ENCODE measurements at regions not wholly inside any gene's neighbourhood (a gene's known extent, or its start where the extent isn't known, plus 50 kb on each side); places are given as distances from the start of the nearest gene placed in this dataset.

DNA sequence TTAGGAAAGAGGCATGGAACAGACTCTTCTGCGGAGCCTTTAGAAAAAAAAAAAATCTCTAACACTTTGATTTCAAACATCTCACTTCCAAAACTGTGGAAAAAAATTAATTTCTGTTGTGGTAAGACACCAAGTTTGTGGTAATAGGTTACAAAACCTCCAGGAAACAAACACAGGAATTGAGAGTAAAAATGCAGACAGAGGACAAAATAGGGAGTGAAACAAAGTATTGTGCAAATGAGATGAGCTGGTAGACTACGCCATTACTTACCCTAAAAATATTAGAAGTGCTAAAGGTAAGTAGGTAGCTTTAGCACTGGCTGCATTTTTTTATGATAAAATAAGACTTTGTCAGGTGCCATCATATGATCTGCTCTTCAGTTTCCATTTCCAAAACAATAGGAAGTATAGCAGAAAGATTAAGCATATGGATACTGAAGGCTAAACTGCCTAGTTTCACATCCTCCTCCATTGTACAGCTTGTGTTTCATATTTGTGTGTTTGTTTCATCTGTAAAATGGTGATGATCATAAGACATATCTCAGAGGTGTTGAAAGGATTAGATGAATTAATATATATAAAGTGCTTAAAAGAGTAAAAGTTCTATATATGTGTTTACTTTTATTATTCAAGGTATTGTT is 309.2 kb downstream of the NR4A2 start:
- DNase-seq: no peak
- no peaks in the 10 kb centered on the region for H3K9me3 ChIP-seq
- no peaks in the 10 kb centered on the region for H3K27me3 ChIP-seq
- no peak overlapping the region for H3K27ac ChIP-seq
- intact Hi-C loops (cut with DNase I; ENCODE audit: low total_unique reads): no loop called here
- TF ChIP-seq, protein P1, sequence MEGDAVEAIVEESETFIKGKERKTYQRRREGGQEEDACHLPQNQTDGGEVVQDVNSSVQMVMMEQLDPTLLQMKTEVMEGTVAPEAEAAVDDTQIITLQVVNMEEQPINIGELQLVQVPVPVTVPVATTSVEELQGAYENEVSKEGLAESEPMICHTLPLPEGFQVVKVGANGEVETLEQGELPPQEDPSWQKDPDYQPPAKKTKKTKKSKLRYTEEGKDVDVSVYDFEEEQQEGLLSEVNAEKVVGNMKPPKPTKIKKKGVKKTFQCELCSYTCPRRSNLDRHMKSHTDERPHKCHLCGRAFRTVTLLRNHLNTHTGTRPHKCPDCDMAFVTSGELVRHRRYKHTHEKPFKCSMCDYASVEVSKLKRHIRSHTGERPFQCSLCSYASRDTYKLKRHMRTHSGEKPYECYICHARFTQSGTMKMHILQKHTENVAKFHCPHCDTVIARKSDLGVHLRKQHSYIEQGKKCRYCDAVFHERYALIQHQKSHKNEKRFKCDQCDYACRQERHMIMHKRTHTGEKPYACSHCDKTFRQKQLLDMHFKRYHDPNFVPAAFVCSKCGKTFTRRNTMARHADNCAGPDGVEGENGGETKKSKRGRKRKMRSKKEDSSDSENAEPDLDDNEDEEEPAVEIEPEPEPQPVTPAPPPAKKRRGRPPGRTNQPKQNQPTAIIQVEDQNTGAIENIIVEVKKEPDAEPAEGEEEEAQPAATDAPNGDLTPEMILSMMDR (IDR thresholded peaks at IDR 0.05): no peak
- no peak for TF ChIP-seq POLR2A (IDR thresholded peaks at IDR 0.05)
- H3K36me3 ChIP-seq: no peaks in the 10 kb centered on the region
- H3K4me3 ChIP-seq: no peak overlapping the region
- no peaks in the 10 kb centered on the region for H3K4me1 ChIP-seq

DNA sequence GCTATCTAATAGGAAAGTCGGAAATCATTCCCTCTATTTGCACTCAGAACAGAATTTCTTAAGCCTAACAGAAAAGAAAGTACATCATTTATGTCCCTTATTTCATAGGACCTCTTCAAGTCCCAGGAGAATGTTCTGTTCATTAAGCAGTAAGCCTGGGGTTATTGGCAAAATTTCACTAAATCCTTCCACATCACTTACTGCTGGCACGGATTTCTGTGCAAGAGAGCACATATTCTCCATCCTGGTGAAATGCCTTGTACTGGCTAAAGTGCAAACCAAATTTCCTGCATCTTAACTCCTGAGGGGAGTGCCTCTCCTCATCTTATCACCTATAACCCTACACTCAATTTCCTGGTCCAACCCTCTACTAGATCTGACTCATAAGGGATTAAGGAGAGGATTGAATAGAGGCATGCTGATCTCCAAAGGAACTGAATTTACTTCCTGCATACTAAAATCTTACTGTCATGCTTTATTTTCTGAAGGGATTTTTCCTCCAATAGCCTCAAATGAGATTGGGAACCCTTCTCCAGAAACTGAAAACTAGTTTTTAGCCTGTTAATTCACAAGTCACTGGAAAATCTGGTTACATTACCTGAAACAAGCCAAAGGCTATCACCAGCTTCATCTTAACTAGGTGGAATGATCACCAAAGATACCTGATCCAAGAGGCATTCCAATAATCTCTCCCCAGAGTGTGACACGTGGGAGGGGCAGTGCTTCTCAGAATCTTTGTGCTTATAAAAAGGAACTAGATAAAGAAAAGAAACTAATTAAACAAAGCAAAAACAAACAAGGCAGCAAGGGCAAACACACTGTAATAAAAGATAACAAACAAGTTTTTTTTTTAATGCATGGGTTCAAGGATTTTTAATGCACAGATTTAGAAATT is 311.1 kb downstream of the NR4A2 start:
- intact Hi-C loops (cut with DNase I; ENCODE audit: low total_unique reads): no loop called here
- DNase-seq: no peak
- Histone ChIP-seq H3K4me1 (no peaks in the 10 kb centered on the region), H3K9me3 (no peaks in the 10 kb centered on the region), H3K36me3 (no peaks in the 10 kb centered on the region), H3K27me3 (no peaks in the 10 kb centered on the region), H3K27ac (no peak overlapping the region), H3K4me3 (no peak overlapping the region)
- no peak for TF ChIP-seq POLR2A (IDR thresholded peaks at IDR 0.05)
- TF ChIP-seq, protein P1 (IDR thresholded peaks at IDR 0.05): no peak

DNA sequence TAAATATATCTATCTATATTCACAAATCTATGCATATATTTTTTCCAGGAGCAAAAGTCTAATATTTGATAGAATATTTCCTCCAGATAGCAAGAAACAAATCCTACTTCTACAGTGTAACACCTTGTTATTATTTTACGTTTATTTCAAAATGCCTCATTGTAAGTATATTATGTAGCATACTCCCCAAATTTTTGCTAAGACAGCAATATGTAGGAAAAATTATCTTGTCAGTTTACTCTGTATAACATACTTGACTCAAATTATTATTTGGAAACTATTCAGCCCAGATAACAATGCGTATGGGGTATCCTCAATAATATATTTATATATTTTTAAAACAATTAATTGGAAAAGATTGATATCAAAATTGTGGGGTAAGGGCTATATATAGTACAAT is 313.2 kb downstream of the NR4A2 start:
- Histone ChIP-seq H3K4me3 (no peak overlapping the region), H3K9me3 (no peaks in the 10 kb centered on the region), H3K27me3 (no peaks in the 10 kb centered on the region), H3K27ac (no peak overlapping the region), H3K36me3 (no peaks in the 10 kb centered on the region), H3K4me1 (no peaks in the 10 kb centered on the region)
- intact Hi-C loops (cut with DNase I; ENCODE audit: low total_unique reads): no loop called here
- no peak for TF ChIP-seq POLR2A (IDR thresholded peaks at IDR 0.05)
- TF ChIP-seq, protein P1 (IDR thresholded peaks at IDR 0.05): no peak
- no peak for DNase-seq

DNA sequence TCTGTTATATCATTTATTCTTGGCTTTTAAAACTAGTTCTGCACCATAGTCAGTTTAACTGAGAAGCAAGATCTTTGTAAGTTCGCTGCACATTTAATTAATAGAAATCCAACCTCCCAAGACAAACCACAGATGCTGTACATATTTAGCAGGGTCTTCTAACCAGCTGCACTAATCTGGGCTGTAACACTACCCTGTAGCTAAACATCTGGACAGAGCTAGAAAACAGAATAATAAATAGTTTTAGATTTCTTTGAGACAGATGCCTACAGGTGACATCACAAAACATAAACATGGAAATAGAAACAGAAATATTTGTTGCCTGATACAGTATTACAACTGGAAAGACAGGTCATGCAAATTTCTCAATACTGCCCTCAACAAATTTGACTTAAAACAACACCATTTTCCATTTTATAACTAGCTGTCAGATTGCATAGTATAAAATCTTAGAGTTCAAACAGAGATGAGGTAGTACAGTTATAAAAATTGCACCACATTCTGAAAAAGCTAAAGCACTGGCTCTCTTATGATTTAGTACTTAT is 315.1 kb downstream of the NR4A2 start:
- intact Hi-C loops (cut with DNase I; ENCODE audit: low total_unique reads): no loop called here
- Histone ChIP-seq H3K27ac (no peak overlapping the region), H3K9me3 (no peaks in the 10 kb centered on the region), H3K36me3 (no peaks in the 10 kb centered on the region), H3K4me3 (no peak overlapping the region), H3K27me3 (no peaks in the 10 kb centered on the region), H3K4me1 (no peaks in the 10 kb centered on the region)
- no peak for TF ChIP-seq POLR2A (IDR thresholded peaks at IDR 0.05)
- TF ChIP-seq, protein P1 (IDR thresholded peaks at IDR 0.05): no peak
- DNase-seq: no peak

DNA sequence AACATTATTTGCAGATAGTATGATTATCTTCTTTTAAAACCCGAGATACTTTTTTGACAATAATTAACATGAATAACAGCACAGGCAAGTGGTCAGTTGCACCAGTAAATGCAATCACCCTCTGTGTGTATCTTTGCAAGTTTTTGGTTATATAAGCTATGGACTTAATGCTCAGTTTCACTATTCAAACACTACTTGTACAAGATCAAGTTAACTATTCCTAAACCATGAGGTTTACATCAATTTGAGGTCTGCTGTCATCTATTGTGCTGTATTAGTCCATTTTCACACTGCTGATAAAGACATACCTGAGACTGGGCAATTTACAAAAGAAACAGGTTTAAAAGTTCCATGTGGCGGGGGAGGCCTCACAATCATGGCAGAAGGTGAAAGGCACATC is 323.2 kb downstream of the NR4A2 start:
- H3K27ac ChIP-seq: no peak overlapping the region
- TF ChIP-seq POLR2A (IDR thresholded peaks at IDR 0.05): no peak
- TF ChIP-seq, protein P1 (IDR thresholded peaks at IDR 0.05): no peak
- H3K27me3 ChIP-seq: no peaks in the 10 kb centered on the region
- DNase-seq: no peak
- no peaks in the 10 kb centered on the region for H3K9me3 ChIP-seq
- intact Hi-C loops (cut with DNase I; ENCODE audit: low total_unique reads): no loop called here
- no peaks in the 10 kb centered on the region for H3K4me1 ChIP-seq
- no peak overlapping the region for H3K4me3 ChIP-seq
- no peaks in the 10 kb centered on the region for H3K36me3 ChIP-seq
